Kidney glomerular epithelial cell (primary cell): ENCODE measurements at regions not wholly inside any gene's neighbourhood (a gene's known extent, or its start where the extent isn't known, plus 50 kb on each side); places are given as distances from the start of the nearest gene placed in this dataset.
"Not testable (repeated sequence)": the region's sequence is repeated elsewhere in the genome, so short reads cannot be mapped to it uniquely, and the experiment has no call there.

ENCODE experiments used
- DNase-seq: peaks from one replicate; lab custom pipeline; 2025; lab: John Stamatoyannopoulos, UW

DNA sequence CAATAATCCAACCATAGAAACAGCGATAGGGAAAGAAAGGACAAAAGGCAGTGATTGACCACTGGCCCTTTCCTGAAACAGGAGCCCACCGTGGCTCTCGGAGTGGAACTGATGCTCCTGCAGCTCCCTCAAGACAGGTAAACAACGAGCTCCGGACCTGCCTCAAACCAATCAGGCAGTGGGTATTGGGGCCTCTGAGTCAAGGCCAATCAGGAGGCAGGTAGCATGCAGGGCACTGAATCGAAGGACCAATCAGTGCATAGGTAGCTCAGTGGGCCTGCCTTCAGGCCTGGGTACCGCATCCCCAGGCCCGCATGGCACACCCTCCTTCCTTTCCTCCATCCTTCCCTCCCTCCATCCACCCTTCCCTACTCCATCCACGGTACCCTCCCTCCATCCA lies 425.1 kb upstream of the MGMT start:
- DNase-seq = no peak

- no peak for DNase-seq
Observed at GRCh38 chr10:129042776-129043595, 424.1 kb upstream of the MGMT start.

- DNase-seq = no peak
Observed at GRCh38 chr10:129043691-129044090, 423.4 kb upstream of the MGMT start.

DNA sequence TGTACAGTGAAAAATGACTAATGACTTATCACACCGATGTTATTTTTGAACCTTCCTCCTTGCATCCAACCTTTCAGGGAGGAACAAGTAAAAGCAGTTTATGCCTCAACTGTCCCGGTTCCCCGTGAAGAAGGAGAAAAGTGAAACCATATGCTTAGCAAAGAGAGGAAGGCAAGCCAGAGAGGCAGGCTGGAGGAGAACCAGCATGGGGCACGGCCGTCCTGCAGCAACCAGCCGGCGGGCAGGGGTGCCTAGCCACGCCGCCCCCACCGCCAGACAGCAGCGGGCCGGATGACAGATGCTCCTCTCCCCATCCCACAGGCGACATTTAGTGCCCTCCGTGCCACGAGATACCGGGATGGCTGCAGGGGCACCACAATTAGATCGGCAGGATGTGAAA lies 421.4 kb upstream of the MGMT start:
- DNase-seq = no peak

GRCh38 chr10:129046065-129046681 lies 420.9 kb upstream of the MGMT start:
- peak; percentile 23 for DNase-seq

DNA sequence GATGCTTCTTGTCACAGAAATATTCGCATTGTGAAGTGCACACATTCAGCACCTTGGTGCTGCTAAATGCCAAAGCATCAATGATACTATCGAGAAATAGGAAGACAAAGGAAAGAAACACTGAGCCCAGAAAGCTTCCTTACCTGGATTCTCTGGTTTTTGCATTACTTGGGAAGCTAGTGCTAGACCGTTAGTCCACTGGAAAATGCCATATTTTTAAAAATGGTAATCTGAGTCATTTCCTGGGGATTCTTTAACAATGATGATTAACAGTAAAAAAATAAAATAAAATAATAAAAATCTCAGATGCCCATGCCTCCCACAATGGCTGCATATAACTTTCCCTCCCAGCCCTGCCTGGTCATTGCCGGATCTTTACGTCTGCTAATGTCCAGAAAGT lies 420.1 kb upstream of the MGMT start:
- peak; percentile 2 for DNase-seq

DNA sequence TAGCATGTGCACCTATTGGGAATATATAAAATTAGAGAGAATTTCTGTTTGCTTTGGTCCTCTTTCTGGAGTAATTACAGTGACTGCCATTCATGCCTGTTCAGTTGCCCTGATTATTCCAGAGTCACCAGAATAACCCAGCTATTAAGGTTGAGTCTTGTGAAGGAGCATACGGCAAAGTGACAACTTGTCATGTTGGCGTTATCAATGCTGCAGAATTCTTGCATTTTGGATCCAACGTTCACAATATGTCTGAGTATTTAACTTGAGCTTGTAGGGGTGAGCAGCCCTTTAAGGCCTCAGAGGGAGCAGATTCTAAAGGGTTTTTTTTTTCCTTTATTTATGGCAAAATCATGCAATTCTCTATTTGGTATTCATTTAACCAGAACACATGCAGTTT lies 419.4 kb upstream of the MGMT start:
- no peak for DNase-seq

DNA sequence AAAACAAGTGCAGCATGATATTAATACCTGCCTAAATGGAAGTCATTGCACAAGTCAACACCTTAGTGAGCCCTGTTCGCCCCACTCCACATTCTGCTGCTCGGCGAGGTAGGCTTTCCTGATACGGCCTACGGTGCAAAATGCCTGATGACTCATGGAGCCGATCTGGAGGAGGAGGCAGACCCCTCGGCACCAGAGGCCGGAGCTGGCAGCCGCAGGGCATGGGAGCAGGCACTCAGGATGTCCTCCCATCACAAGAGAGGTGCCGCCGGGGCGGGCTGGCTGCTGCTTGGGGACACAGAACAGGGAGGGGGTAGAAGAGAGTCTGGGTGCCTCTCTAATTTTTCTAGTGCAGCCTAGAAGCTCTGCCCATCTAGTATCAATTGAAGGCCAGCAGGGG lies 418.5 kb upstream of the MGMT start:
- DNase-seq = peak; percentile 70

- DNase-seq = no peak
Observed at GRCh38 chr10:129049501-129049900, 417.5 kb upstream of the MGMT start.

GRCh38 chr10:129055225-129055624 lies 411.8 kb upstream of the MGMT start:
- no peak for DNase-seq

- no peak for DNase-seq
Observed at GRCh38 chr10:129055986-129056385, 411.1 kb upstream of the MGMT start.

- DNase-seq = no peak
Observed at GRCh38 chr10:129056734-129057689, 410.0 kb upstream of the MGMT start.

DNA sequence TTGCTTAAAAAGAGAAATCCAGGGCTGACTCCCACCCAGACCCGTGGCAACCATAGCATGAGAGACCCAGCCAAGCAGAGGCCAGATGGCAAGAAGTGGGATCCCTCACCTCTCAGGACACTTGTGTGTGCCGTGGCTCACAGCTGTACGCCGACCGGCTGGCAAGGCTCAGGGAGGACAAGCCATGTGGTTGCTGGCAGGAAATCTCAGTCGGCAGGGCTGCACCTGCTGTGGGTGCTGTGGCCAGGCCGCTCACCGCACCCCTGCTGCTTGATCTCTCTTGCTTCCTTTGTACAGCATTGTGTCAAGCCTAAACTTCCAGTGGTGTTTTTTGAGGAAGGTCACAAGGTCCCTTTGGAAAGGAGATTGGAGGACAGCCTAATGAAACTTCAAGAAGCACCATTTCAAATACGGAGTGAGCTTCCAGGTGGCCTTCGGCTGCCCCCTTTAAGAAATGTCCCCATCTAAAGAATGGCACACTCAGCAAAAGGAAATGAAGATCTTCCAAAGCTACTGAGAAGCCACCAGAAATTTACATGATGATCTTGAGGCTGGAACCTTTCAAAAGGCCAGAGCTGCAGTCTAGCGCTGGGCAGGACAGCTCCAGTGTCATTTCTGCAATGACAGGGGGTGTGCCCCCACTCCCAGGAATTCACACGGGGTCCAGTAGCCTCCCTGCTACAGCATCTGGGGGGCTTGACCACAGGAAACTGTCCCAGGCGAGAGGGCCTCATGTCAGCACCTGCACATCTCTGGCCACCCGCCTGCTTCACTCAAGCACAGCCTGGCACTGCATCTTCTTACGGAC lies 409.0 kb upstream of the MGMT start:
- no peak for DNase-seq

DNA sequence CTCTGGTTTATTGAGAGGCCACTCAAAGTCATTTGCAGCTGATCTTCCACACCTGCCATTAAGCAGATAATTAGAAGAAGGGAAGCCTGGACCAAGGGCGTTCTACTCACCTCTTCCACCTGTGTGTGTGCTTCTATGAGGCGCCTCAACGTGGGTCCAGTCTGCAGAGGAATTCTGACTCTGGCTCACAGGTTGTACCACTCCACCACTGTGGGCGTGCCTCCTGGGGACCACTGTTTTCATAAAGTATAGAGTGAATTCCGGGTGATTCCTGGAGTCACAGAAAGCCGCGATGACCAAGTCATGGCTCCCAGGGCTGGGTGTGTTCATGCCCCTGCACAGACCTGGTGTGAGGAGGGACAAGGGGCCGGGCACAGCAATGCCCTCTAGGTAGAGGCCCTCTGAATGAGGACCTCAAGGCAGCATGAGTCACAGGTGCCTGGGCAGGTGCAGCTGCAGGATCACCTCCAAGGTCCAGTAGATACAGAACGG lies 408.3 kb upstream of the MGMT start:
- no peak for DNase-seq

DNA sequence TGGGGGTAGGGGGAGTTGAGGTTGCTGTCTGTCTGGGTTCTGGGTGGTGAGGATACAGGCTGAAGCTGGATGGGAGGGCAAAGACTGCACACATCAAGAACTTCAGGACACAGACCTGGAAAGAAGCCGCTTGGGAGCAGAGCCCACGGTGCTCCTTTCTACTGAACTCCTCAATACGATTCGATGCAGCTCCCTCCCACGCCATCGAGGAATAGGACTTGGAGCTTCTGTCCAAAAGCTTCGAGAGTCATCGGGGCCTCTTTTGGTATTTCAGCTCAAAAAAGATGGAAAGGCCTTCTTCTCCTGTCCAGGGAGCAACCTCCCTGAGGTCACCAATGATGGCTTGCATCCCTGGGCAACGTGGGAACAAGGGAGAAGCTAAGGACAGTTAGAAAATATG lies 407.1 kb upstream of the MGMT start:
- no peak for DNase-seq

DNA sequence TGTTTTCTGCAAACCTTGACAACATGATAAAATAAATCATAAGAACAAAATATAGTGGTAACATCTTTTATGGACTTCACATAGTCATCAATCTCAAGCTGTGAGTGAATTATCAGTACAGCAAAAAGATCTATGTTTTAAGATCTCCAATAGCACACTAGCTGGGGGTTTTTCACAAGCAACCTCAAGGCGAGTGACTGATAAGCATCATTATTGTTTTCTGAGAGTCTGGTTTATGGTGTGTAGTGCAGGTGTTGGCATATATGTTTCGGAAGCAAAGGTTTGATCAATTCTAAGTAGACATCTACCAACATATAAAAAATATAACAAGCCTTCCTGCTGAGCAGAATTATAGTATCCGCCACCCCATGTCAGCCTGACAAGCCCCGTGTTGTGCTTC lies 403.8 kb upstream of the MGMT start:
- no peak for DNase-seq

DNA sequence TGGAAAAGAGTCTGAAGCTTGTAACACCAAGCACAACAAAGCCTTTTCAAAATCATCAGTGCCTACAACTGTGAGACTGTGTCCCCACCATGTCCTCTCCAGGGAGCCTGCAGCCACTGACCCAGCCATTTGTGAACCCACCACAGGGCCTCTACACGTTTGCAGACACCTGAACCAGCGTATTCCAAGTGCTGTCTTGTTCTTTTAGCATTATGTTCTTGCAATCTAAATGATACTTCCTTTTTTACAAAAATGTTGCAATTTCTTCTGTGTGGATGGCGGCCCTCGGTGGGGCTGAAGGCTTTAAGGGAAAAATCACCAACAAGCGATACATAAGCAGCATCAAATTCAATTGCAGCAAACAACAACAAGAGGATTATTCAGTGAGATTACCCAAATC lies 403.2 kb upstream of the MGMT start:
- DNase-seq = no peak

GRCh38 chr10:129066529-129066928 lies 400.5 kb upstream of the MGMT start:
- DNase-seq = not testable (repeated sequence)

GRCh38 chr10:129071411-129071810 lies 395.6 kb upstream of the MGMT start:
- not testable (repeated sequence) for DNase-seq

GRCh38 chr10:129074939-129075338 lies 392.1 kb upstream of the MGMT start:
- DNase-seq = no peak

- no peak for DNase-seq
Observed at GRCh38 chr10:129075508-129075907, 391.5 kb upstream of the MGMT start.

- no peak for DNase-seq
Observed at GRCh38 chr10:129075927-129076326, 391.1 kb upstream of the MGMT start.
